ENCODE measurements at regions not wholly inside any gene's neighbourhood (a gene's known extent, or its start where the extent isn't known, plus 50 kb on each side); places are given as distances from the start of the nearest gene placed in this dataset.

- TF ChIP-seq CTCF (IDR thresholded peaks at IDR 0.05) (no peak), EZH2 (IDR thresholded peaks at IDR 0.05) (no peak), EZH2phosphoT487 (IDR thresholded peaks at IDR 0.05) (no peak)
Measured at GRCh38 chr3:94472511-94472910, 409.6 kb downstream of the NSUN3 start.

All from neural progenitor cell (in vitro differentiated cells).